ENCODE measurements at regions not wholly inside any gene's neighbourhood (a gene's known extent, or its start where the extent isn't known, plus 50 kb on each side); places are given as distances from the start of the nearest gene placed in this dataset.
"Not testable (repeated sequence)": the region's sequence is repeated elsewhere in the genome, so short reads cannot be mapped to it uniquely, and the experiment has no call there.

DNA sequence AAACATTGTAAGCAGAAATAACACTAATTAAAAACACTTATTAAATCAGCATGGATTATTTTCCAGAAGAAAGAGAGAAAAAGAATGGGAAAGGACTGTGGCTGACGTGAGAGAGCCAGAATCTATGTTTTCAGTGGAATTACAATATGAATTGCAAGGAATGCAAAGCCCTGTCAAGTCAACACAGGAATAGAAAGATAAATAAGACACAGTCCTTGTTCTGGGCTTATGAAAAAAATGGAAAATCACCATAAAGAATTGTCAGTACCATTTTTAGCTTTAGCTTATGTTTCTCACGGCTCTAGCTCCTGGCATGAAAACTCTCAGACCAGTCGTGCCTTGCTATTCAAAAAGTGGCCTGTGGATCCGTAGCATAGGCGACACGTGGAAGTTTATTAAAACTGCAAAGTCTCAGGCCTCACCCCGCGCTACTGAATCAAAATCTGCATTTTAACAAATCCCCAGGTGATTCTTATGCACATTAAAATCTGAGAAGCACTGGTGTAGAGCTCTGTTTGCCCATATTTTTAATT is 549.1 kb downstream of the RPS29 start:
- H3K79me1 ChIP-seq (ENCODE audit: low read length), result no peaks in the 10 kb centered on the region
- no peak overlapping the region for H3K4me2 ChIP-seq (ENCODE audit: low read length)
- H3K36me3 ChIP-seq (ENCODE audit: control insufficient read depth in 1 of 2, insufficient read depth in 2 of 2, low read length in 2 of 2), result no peaks in the 10 kb centered on the region
- H3K18ac ChIP-seq (ENCODE audit: low read length), result no peak overlapping the region
- H2BK12ac ChIP-seq (ENCODE audit: low read length), result no peak overlapping the region
- no peak overlapping the region for H2BK5ac ChIP-seq (ENCODE audit: low read depth, low read length, poor library complexity)
- H2AFZ ChIP-seq (ENCODE audit: insufficient read depth, low read length, poor library complexity), result no peak overlapping the region
- H4K12ac ChIP-seq (ENCODE audit: low read depth, low read length), result no peak overlapping the region
- H3K4me1 ChIP-seq (ENCODE audit: control insufficient read depth in 1 of 2, insufficient read depth in 2 of 2, low read length in 2 of 2), result no peaks in the 10 kb centered on the region
- no CpG with 5 or more reads among the region's 8 CpGs for WGBS (ENCODE audit: extremely low coverage, insufficient coverage, insufficient read length)
- no peak overlapping the region for H3K14ac ChIP-seq (ENCODE audit: low read length)
- H4K91ac ChIP-seq (ENCODE audit: low read depth, low read length), result no peak overlapping the region
- no peak overlapping the region for H3K27ac ChIP-seq (ENCODE audit: low read depth, low read length)
- no peak overlapping the region for H3K23ac ChIP-seq (ENCODE audit: low read length)
- no peak for DNase-seq
- no peaks in the 10 kb centered on the region for H3K79me2 ChIP-seq (ENCODE audit: control insufficient read depth, insufficient read depth, low read length, poor library complexity)
- H3K4ac ChIP-seq (ENCODE audit: low read depth, low read length), result no peak overlapping the region
- no peak overlapping the region for H2BK120ac ChIP-seq (ENCODE audit: insufficient read depth, low read length, poor library complexity)
- no peak overlapping the region for H4K8ac ChIP-seq (ENCODE audit: low read depth, low read length)
- no peak overlapping the region for H3K9ac ChIP-seq (ENCODE audit: low read length)
- no peak overlapping the region for H3K4me3 ChIP-seq (ENCODE audit: low read depth, low read length)
- no peaks in the 10 kb centered on the region for H3K27me3 ChIP-seq (ENCODE audit: insufficient read depth, low read length)
- H2AK5ac ChIP-seq (ENCODE audit: low read length), result no peak overlapping the region
- no peaks in the 10 kb centered on the region for H3K9me3 ChIP-seq (ENCODE audit: insufficient read depth, low read depth, low read length)

DNA sequence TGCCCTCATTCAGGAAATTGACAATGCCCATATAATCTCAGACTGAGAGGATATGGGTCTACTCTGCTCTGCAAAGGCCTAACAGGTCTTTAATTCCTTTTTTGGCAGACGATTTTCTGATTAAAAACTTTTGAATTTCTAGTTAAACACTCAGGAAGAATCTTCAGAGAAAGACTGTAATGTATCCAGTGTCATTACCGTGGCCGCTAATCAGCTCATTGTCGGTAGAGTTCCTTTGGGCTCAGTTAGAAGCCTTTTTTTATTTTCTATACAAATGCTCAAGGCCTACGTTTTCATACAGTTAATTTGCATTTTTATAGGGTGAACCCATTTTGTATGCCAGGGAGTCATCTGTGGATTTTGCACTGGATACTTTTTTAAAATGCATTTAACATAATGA is 549.9 kb downstream of the RPS29 start:
- no peaks in the 10 kb centered on the region for H3K79me2 ChIP-seq (ENCODE audit: control insufficient read depth, insufficient read depth, low read length, poor library complexity)

DNA sequence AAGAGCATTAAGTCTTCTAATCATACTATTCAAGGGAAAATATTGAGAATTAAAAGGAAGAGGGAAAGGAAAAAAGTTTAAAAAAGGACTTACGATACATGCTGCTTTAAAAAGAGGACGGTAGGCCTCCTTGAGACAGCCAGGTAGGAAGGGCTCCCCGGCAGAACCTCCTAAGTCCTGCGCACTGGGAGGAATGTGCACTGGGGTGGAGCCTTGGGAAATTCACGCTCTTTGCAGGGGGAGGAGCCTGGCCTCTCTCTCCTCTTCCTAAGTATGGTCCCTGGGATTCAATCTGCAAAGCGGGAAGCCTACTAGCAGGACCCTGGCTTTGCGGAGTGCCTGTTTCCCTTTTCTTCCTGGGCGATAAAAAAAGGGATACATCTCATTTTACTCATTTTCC is 553.0 kb downstream of the RPS29 start:
- H2BK12ac ChIP-seq (ENCODE audit: low read length), result no peak overlapping the region
- H4K8ac ChIP-seq (ENCODE audit: low read depth, low read length), result no peak overlapping the region
- no peak overlapping the region for H2AK5ac ChIP-seq (ENCODE audit: low read length)
- H3K9me3 ChIP-seq (ENCODE audit: insufficient read depth, low read depth, low read length), result no peaks in the 10 kb centered on the region
- no peak overlapping the region for H3K4me3 ChIP-seq (ENCODE audit: low read depth, low read length)
- H2BK5ac ChIP-seq (ENCODE audit: low read depth, low read length, poor library complexity), result no peak overlapping the region
- H3K36me3 ChIP-seq (ENCODE audit: control insufficient read depth in 1 of 2, insufficient read depth in 2 of 2, low read length in 2 of 2), result no peaks in the 10 kb centered on the region
- no peak overlapping the region for H3K14ac ChIP-seq (ENCODE audit: low read length)
- H3K27me3 ChIP-seq (ENCODE audit: insufficient read depth, low read length), result no peaks in the 10 kb centered on the region
- H3K23ac ChIP-seq (ENCODE audit: low read length), result no peak overlapping the region
- no peaks in the 10 kb centered on the region for H3K79me1 ChIP-seq (ENCODE audit: low read length)
- H2AFZ ChIP-seq (ENCODE audit: insufficient read depth, low read length, poor library complexity), result no peak overlapping the region
- no peak overlapping the region for H2BK120ac ChIP-seq (ENCODE audit: insufficient read depth, low read length, poor library complexity)
- H3K4me2 ChIP-seq (ENCODE audit: low read length), result no peak overlapping the region
- H4K91ac ChIP-seq (ENCODE audit: low read depth, low read length), result no peak overlapping the region
- DNase-seq, result no peak
- H3K79me2 ChIP-seq (ENCODE audit: control insufficient read depth, insufficient read depth, low read length, poor library complexity), result no peaks in the 10 kb centered on the region
- WGBS (ENCODE audit: extremely low coverage, insufficient coverage, insufficient read length), result no CpG with 5 or more reads among the region's 8 CpGs
- no peaks in the 10 kb centered on the region for H3K4me1 ChIP-seq (ENCODE audit: control insufficient read depth in 1 of 2, insufficient read depth in 2 of 2, low read length in 2 of 2)
- H3K27ac ChIP-seq (ENCODE audit: low read depth, low read length), result no peak overlapping the region
- no peak overlapping the region for H3K18ac ChIP-seq (ENCODE audit: low read length)
- no peak overlapping the region for H3K4ac ChIP-seq (ENCODE audit: low read depth, low read length)
- H4K12ac ChIP-seq (ENCODE audit: low read depth, low read length), result no peak overlapping the region
- no peak overlapping the region for H3K9ac ChIP-seq (ENCODE audit: low read length)

More for the DNA sequence above, 549.9 kb downstream of the RPS29 start:
- no peak overlapping the region for H3K23ac ChIP-seq (ENCODE audit: low read length)
- H3K9me3 ChIP-seq (ENCODE audit: insufficient read depth, low read depth, low read length), result no peaks in the 10 kb centered on the region
- no peak overlapping the region for H2BK5ac ChIP-seq (ENCODE audit: low read depth, low read length, poor library complexity)
- no peaks in the 10 kb centered on the region for H3K79me1 ChIP-seq (ENCODE audit: low read length)
- H3K4me1 ChIP-seq (ENCODE audit: control insufficient read depth in 1 of 2, insufficient read depth in 2 of 2, low read length in 2 of 2), result no peaks in the 10 kb centered on the region
- no peak overlapping the region for H2AK5ac ChIP-seq (ENCODE audit: low read length)
- no peak overlapping the region for H3K4me2 ChIP-seq (ENCODE audit: low read length)
- no peak overlapping the region for H2BK12ac ChIP-seq (ENCODE audit: low read length)
- H3K36me3 ChIP-seq (ENCODE audit: control insufficient read depth in 1 of 2, insufficient read depth in 2 of 2, low read length in 2 of 2), result no peaks in the 10 kb centered on the region
- no peak overlapping the region for H2AFZ ChIP-seq (ENCODE audit: insufficient read depth, low read length, poor library complexity)
- no peak overlapping the region for H2BK120ac ChIP-seq (ENCODE audit: insufficient read depth, low read length, poor library complexity)
- no peak overlapping the region for H3K9ac ChIP-seq (ENCODE audit: low read length)
- no peak overlapping the region for H4K8ac ChIP-seq (ENCODE audit: low read depth, low read length)
- no peak overlapping the region for H3K4me3 ChIP-seq (ENCODE audit: low read depth, low read length)
- H3K27ac ChIP-seq (ENCODE audit: low read depth, low read length), result no peak overlapping the region
- WGBS (ENCODE audit: extremely low coverage, insufficient coverage, insufficient read length), result no CpG with 5 or more reads among the region's 5 CpGs
- no peaks in the 10 kb centered on the region for H3K27me3 ChIP-seq (ENCODE audit: insufficient read depth, low read length)
- no peak overlapping the region for H3K14ac ChIP-seq (ENCODE audit: low read length)
- no peak overlapping the region for H3K4ac ChIP-seq (ENCODE audit: low read depth, low read length)
- no peak overlapping the region for H4K91ac ChIP-seq (ENCODE audit: low read depth, low read length)
- no peak overlapping the region for H3K18ac ChIP-seq (ENCODE audit: low read length)
- DNase-seq, result no peak
- H4K12ac ChIP-seq (ENCODE audit: low read depth, low read length), result no peak overlapping the region

DNA sequence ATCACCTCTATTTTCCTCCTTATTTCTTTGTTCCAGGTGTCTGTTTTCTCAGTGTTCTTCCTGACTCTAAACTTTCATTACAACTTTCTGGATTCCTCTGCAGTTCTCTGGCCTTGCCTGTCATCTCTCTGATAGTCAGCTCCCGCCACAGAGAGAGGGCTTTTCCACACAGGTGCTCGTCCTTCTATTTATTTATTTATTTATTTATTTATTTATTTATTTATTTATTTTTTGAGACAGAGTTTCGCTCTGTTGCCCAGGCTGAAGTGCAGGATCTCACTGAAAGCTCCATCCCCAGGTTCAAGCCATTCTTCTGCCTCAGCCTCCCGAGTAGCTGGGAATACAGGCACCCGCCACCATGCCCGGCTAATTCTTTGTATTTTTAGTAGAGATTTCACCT is 554.5 kb downstream of the RPS29 start:
- H3K9ac ChIP-seq (ENCODE audit: low read length); H3K79me1 ChIP-seq (ENCODE audit: low read length); H3K4ac ChIP-seq (ENCODE audit: low read depth, low read length); H3K18ac ChIP-seq (ENCODE audit: low read length); H2BK12ac ChIP-seq (ENCODE audit: low read length); H2BK5ac ChIP-seq (ENCODE audit: low read depth, low read length, poor library complexity); H3K23ac ChIP-seq (ENCODE audit: low read length); H3K14ac ChIP-seq (ENCODE audit: low read length); H4K12ac ChIP-seq (ENCODE audit: low read depth, low read length); H3K4me2 ChIP-seq (ENCODE audit: low read length); H3K4me3 ChIP-seq (ENCODE audit: low read depth, low read length); H4K8ac ChIP-seq (ENCODE audit: low read depth, low read length); H2AFZ ChIP-seq (ENCODE audit: insufficient read depth, low read length, poor library complexity); H3K27me3 ChIP-seq (ENCODE audit: insufficient read depth, low read length); H3K4me1 ChIP-seq (ENCODE audit: control insufficient read depth in 1 of 2, insufficient read depth in 2 of 2, low read length in 2 of 2); H3K27ac ChIP-seq (ENCODE audit: low read depth, low read length); H3K36me3 ChIP-seq (ENCODE audit: control insufficient read depth in 1 of 2, insufficient read depth in 2 of 2, low read length in 2 of 2); DNase-seq; H4K91ac ChIP-seq (ENCODE audit: low read depth, low read length); H2BK120ac ChIP-seq (ENCODE audit: insufficient read depth, low read length, poor library complexity); H2AK5ac ChIP-seq (ENCODE audit: low read length); H3K9me3 ChIP-seq (ENCODE audit: insufficient read depth, low read depth, low read length); H3K79me2 ChIP-seq (ENCODE audit: control insufficient read depth, insufficient read depth, low read length, poor library complexity): not testable (repeated sequence)
- no CpG with 5 or more reads among the region's 6 CpGs for WGBS (ENCODE audit: extremely low coverage, insufficient coverage, insufficient read length)
